ENCODE measurements at regions not wholly inside any gene's neighbourhood (a gene's known extent, or its start where the extent isn't known, plus 50 kb on each side); places are given as distances from the start of the nearest gene placed in this dataset.

GRCh38 chr12:42976620-42977019, 387.1 kb upstream of the PRICKLE1 start:
- DNase-seq (ENCODE audit: low spot score): no peak
- Histone ChIP-seq H3K27ac (ENCODE audit: low read depth in 1 of 2, low read length in 2 of 2) (no peak overlapping the region), H3K36me3 (ENCODE audit: control insufficient read depth in 4 of 4, insufficient read depth in 3 of 4, low read depth in 1 of 4, low read length in 3 of 4) (no peaks in the 10 kb centered on the region), H3K9ac (ENCODE audit: low read depth in 1 of 2, low read length in 2 of 2) (no peak overlapping the region), H3K9me3 (ENCODE audit: control insufficient read depth in 4 of 4, low read length in 3 of 4) (no peaks in the 10 kb centered on the region), H3K4me1 (ENCODE audit: control insufficient read depth in 4 of 4, insufficient read depth in 4 of 4, low read length in 3 of 4) (no peaks in the 10 kb centered on the region), H3K4me3 (ENCODE audit: low read depth in 1 of 3, low read length in 3 of 3) (no peak overlapping the region), H3K27me3 (ENCODE audit: control insufficient read depth in 4 of 4, insufficient read depth in 4 of 4, low read length in 3 of 4) (no peaks in the 10 kb centered on the region)
- TF ChIP-seq RAD21 (IDR thresholded peaks at IDR 0.05) (no peak), YY1 (IDR thresholded peaks at IDR 0.05) (no peak), HNF4G (IDR thresholded peaks at IDR 0.05) (no peak), GABPA (IDR thresholded peaks at IDR 0.05 in 1 of 2, conservative IDR thresholded peaks at IDR 0.05 in 1 of 2) (no peak), ATF3 (IDR thresholded peaks at IDR 0.05) (no peak), EGR1 (IDR thresholded peaks at IDR 0.05; ENCODE audit: low read depth in 2 of 2) (no peak), REST (IDR thresholded peaks at IDR 0.05) (no peak), HNF4A (conservative IDR thresholded peaks at IDR 0.05) (no peak)
- TF ChIP-seq, protein P1, sequence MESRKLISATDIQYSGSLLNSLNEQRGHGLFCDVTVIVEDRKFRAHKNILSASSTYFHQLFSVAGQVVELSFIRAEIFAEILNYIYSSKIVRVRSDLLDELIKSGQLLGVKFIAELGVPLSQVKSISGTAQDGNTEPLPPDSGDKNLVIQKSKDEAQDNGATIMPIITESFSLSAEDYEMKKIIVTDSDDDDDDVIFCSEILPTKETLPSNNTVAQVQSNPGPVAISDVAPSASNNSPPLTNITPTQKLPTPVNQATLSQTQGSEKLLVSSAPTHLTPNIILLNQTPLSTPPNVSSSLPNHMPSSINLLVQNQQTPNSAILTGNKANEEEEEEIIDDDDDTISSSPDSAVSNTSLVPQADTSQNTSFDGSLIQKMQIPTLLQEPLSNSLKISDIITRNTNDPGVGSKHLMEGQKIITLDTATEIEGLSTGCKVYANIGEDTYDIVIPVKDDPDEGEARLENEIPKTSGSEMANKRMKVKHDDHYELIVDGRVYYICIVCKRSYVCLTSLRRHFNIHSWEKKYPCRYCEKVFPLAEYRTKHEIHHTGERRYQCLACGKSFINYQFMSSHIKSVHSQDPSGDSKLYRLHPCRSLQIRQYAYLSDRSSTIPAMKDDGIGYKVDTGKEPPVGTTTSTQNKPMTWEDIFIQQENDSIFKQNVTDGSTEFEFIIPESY (IDR thresholded peaks at IDR 0.05): no peak
- TF ChIP-seq, protein P2, sequence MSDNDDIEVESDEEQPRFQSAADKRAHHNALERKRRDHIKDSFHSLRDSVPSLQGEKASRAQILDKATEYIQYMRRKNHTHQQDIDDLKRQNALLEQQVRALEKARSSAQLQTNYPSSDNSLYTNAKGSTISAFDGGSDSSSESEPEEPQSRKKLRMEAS (IDR thresholded peaks at IDR 0.05): no peak

DNA sequence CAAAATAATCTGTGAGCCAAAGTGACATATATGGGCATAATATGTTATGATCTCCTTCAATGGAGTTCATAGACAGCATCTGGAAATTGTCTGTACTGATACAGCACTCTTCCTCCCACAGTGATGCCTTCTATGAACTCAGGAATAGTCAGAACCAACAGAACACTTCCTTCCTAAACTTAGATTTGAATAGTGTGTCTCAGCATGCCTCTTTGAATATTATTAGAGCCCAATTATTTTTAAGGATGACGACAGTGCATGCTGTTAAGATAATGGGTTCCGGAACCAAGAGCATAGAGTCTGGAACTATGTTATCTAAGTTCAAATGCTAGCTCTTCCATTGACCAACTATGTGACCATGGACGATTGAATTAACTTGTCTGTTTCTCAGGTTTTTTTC, 386.6 kb upstream of the PRICKLE1 start:
- Histone ChIP-seq H3K9me3 (ENCODE audit: control insufficient read depth in 4 of 4, low read length in 3 of 4) (no peaks in the 10 kb centered on the region), H3K27ac (ENCODE audit: low read depth in 1 of 2, low read length in 2 of 2) (no peak overlapping the region)
- 63% methylated on average over 3 of the region's 3 CpGs for WGBS
- TF ChIP-seq HNF4A (conservative IDR thresholded peaks at IDR 0.05): no peak
- TF ChIP-seq REST (IDR thresholded peaks at IDR 0.05): no peak
- no peak for TF ChIP-seq TAF1 (conservative IDR thresholded peaks at IDR 0.05)
- no peak for TF ChIP-seq ATF3 (IDR thresholded peaks at IDR 0.05)
- TF ChIP-seq RXRA (IDR thresholded peaks at IDR 0.05): peak; percentile 33 to 43
- TF ChIP-seq JUND (IDR thresholded peaks at IDR 0.05): no peak
- TF ChIP-seq YY1 (IDR thresholded peaks at IDR 0.05): no peak
- no peak for TF ChIP-seq EGR1 (IDR thresholded peaks at IDR 0.05; ENCODE audit: low read depth in 2 of 2)
- TF ChIP-seq RAD21 (IDR thresholded peaks at IDR 0.05): peak in 1 of 2 donors; percentile 30
- no peak for TF ChIP-seq HNF4G (IDR thresholded peaks at IDR 0.05)
- TF ChIP-seq GABPA (IDR thresholded peaks at IDR 0.05 in 1 of 2, conservative IDR thresholded peaks at IDR 0.05 in 1 of 2): no peak
- TF ChIP-seq NR2F2 (IDR thresholded peaks at IDR 0.05): peak; percentile 69
- TF ChIP-seq FOXA2 (IDR thresholded peaks at IDR 0.05): no peak
- no peak for TF ChIP-seq FOXA1 (IDR thresholded peaks at IDR 0.05)
- TF ChIP-seq, protein P1 (IDR thresholded peaks at IDR 0.05): no peak
- TF ChIP-seq, protein P2 (IDR thresholded peaks at IDR 0.05): no peak
- TF ChIP-seq, protein P3, sequence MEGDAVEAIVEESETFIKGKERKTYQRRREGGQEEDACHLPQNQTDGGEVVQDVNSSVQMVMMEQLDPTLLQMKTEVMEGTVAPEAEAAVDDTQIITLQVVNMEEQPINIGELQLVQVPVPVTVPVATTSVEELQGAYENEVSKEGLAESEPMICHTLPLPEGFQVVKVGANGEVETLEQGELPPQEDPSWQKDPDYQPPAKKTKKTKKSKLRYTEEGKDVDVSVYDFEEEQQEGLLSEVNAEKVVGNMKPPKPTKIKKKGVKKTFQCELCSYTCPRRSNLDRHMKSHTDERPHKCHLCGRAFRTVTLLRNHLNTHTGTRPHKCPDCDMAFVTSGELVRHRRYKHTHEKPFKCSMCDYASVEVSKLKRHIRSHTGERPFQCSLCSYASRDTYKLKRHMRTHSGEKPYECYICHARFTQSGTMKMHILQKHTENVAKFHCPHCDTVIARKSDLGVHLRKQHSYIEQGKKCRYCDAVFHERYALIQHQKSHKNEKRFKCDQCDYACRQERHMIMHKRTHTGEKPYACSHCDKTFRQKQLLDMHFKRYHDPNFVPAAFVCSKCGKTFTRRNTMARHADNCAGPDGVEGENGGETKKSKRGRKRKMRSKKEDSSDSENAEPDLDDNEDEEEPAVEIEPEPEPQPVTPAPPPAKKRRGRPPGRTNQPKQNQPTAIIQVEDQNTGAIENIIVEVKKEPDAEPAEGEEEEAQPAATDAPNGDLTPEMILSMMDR (IDR thresholded peaks at IDR 0.05; ENCODE audit: low read depth, low read length, missing input control): no peak

More for the DNA sequence above, 386.6 kb upstream of the PRICKLE1 start:
- H3K4me3 ChIP-seq (ENCODE audit: low read depth in 1 of 3, low read length in 3 of 3): no peak overlapping the region
- no peaks in the 10 kb centered on the region for H3K36me3 ChIP-seq (ENCODE audit: control insufficient read depth in 4 of 4, insufficient read depth in 3 of 4, low read depth in 1 of 4, low read length in 3 of 4)
- no peak for DNase-seq (ENCODE audit: low spot score)
- no peaks in the 10 kb centered on the region for H3K4me1 ChIP-seq (ENCODE audit: control insufficient read depth in 4 of 4, insufficient read depth in 4 of 4, low read length in 3 of 4)
- no peaks in the 10 kb centered on the region for H3K27me3 ChIP-seq (ENCODE audit: control insufficient read depth in 4 of 4, insufficient read depth in 4 of 4, low read length in 3 of 4)
- no peak overlapping the region for H3K9ac ChIP-seq (ENCODE audit: low read depth in 1 of 2, low read length in 2 of 2)

All from liver (tissue), 8 donors.